Erythroblast (primary cell): ENCODE measurements at regions not wholly inside any gene's neighbourhood (a gene's known extent, or its start where the extent isn't known, plus 50 kb on each side); places are given as distances from the start of the nearest gene placed in this dataset.

Experiments used
- DNase-seq, 2 experiments: peaks; one replicate each; lab custom pipeline; 2025; lab: John Stamatoyannopoulos, UW
- GATA1 ChIP-seq: IDR thresholded peaks from 2 replicates; pipeline ENCODE4 v1.6.1; 2011; ENCODE audit warnings: low read depth, mild to moderate bottlenecking, control low read depth, low read length, moderate library complexity
- POLR2A ChIP-seq: IDR thresholded peaks from 2 replicates; pipeline ENCODE4 v1.6.1; 2011; ENCODE audit warnings: mild to moderate bottlenecking, low read length

DNA sequence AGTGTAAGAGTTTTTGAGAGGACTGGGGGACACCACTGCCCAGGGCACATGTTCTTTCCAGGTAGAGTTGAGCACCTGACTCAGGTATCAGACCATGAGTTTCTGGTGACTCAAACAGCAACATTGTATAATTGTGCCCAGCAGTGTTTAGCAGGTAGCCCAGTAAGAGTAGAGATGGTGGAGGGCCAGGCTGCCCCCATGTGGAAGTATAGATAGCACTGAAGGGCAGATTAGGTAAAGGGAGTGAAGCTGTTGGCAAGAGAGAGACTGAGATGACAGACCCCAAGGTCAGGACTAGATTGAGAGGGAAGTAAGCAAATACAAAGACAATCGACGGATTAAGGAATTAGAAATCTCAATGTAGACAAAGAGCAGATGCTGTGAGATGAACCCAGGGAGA is 74.6 kb downstream of the TRIM42 start:
- TF ChIP-seq GATA1: no peak
- TF ChIP-seq POLR2A: no peak

DNA sequence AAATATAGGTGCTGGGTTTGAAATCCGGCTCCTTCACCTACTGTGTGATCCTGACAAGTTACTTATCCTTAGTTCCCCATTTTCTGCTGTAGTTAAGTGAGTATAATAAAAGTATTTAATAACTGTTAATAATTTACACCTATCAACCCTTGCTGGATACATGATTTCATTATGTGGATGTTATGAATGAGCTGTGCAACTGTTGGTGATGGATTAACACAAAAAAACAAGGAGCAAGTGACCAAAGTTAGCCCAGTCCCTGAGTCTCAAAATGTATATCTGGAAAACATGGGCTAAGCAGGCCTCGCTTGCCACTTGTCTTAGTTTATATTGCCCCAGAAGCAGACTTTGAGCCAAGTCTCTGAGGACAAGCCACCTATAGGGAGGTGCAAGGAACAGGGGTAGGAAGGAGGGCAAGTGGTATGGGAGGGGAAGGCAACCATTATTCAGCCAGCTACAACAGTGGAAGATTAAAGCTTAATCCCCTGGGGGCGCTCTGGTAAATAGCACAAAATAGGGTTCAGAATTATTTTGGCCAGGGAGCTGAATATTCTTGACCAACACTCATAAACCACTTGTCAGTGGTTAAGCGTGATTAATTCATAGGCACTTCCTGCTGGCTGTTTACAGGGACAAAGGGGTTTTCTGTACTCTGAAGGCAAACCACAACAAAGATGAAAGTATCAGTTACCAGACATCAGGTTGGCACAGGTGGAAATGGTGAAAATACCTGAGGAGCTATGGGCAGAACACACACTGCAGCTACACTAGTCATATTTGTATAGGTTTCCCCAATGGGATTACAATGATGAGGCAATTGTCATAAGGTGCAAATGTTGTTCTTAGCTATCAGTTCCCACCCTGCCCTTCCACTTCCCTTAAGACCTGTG is 76.2 kb downstream of the TRIM42 start:
- DNase-seq: no peak
- TF ChIP-seq POLR2A (no peak), GATA1 (no peak)

More for the DNA sequence above, 74.6 kb downstream of the TRIM42 start:
- DNase-seq: no peak

DNA sequence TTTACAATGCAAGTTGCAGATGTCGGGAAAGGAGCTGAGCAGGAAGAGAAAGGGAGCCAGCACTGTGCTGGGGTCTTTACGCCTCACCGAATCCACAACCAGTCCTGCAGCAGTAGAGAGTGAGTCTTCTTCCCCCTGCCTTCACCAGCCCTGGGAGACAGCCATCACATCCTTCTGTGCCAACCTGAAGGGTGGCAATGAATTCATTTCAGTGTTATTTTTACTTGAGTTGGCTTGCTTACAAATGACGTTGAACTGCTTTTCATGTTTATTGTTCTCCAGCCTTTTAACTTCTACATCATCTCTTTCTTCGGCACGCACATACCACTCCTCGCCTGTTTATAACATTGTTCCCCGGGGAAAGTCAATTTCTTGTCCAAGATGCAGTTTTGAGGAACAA is 77.1 kb downstream of the TRIM42 start:
- DNase-seq: no peak
- TF ChIP-seq GATA1 (no peak), POLR2A (no peak)

DNA sequence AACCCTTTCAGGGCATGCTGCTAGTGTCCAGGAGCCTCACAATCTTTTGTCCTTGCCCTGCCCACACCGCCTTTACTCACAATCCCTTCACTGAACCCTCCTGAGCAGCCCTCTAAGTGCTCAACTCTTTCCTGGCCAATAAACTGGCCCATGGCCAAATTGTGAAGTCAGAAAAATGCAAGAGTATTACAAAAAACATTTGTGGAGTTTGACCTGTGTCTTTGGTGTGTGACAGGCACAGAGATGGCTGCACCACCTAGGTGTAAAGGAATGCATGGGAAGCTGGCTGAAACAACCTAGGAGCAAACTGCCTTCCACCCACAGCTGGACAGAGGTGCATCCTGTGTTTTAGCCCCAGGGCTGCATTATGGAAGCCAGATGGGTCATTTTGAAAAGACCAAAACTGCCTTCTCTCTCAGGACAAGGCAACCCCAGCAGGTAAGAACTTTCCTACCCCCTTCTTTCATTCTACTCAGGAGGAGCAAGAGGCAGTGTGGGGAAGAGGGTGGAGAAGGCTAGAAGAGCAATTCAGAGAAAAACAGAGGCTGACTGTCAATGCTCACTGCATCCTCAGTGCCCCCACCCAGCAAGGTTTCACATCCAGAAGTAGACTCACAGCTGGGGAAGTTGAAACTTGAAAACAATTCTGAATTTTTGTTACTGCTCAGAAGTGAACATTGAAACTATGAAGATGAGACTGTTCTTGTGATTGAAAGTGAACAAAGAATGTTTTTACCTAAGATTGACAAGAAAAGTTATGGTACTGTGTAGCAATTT is 78.6 kb downstream of the TRIM42 start:
- TF ChIP-seq POLR2A: no peak
- TF ChIP-seq GATA1: no peak
- no peak for DNase-seq

DNA sequence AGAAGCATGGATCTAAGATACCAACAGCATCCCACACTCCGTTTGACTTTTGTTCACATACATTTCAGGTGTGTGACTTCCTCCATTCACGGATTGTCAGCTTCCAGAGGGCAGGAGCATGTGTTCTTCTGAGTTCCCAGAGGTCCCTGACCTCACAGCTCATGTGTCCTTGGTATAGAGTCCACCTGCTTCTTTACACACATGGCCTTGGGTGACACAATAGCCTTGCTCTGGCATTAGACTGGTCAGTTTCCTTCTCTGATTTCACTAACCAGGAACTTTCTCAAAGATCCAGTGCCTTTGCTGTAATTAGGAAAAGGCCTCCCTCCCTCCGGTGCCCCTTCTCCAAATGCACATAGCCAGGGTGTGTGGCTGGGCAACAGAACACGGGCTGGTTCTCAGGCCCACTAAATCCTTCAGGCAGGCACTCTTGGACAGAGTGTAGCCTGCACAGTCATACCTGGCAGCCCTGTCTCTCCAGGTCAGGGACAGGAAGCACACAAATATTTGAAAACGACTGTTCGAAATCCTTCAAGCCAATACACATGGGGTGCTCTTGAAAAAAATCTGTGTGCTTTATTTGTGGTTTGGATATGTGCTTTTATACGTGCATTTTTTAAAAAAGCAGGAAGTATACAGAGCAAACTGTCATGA is 81.1 kb downstream of the TRIM42 start:
- TF ChIP-seq POLR2A (no peak), GATA1 (no peak)
- no peak for DNase-seq

DNA sequence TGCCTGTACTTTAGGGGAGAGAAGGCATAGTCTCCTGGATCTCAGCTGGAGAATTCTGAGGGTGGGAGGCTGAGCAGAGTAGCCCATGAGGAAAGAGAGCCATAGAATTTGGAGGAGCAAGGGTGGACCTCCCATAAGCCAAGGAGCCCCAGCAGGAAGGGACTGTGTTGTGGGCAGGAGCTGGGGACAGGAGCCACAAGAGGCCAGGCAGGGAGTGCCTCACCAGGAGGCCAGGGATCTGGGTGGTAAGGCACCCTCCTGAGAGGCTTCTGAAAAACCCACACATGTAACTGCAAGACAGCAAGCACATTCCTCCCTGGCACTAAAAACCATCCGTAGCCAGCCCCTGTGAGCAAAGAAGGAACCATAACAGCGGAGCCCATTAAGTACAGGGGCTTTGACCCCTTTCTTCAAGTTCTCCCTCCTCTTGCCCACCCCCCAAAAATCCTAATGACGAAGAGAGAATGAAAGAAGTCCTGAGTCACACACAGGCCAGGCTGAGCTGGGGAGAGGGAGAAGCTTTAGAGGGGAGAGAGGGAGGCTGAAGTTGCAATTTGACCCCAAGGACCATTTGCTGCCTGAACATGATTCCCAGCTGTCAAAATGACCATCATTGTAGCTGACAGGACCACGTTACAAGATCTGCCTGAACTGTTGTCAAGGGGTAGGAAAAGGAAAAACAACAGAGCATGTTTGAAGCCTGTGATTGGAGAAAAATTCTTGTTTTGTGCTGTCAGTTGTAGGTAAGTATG is 82.6 kb downstream of the TRIM42 start:
- DNase-seq: no peak
- TF ChIP-seq POLR2A (no peak), GATA1 (no peak)

DNA sequence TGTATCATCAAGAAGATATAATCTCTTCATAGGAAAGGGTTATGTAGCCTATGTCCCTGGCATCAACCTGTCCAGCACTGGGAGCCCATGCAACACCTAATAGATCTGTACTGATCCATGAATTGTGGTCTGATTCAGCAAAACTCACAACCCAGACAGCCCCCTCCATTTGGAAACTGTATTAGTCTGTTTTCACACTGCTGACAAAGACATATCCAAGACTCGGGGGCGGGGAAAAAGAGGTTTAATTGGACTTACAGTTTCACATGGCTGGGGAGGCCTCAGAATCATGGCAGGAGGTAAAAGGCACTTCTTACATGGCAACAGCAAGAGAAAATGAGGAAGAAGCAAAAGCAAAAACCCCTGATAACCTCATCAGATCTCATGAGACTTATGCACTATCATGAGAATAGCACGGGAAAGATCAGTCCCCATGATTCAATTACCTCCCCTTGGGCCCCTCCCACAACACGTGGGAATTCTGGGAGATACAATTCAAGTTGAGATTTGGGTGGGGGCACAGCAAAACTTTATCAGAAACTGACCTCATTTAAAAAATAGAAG is 83.3 kb downstream of the TRIM42 start:
- DNase-seq: no peak
- TF ChIP-seq POLR2A: no peak
- no peak for TF ChIP-seq GATA1

DNA sequence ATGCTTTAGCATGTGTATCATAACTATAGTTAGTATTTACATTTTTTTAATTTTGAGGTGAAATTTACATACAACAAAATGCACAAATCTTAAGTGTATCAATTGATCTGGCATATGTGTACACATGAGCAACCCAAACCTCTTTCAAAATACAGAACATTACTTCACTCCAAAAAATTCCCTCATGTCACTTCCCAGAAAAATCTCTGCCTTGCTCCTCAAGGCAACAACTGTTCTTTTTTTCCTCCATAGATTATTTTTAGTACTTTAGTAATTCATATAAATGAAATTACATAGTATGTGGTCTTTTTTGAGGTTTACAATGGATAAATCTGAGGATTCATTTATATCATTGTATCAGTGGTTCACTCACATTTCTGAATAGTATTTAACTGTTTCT is 84.9 kb downstream of the TRIM42 start:
- DNase-seq: no peak

DNA sequence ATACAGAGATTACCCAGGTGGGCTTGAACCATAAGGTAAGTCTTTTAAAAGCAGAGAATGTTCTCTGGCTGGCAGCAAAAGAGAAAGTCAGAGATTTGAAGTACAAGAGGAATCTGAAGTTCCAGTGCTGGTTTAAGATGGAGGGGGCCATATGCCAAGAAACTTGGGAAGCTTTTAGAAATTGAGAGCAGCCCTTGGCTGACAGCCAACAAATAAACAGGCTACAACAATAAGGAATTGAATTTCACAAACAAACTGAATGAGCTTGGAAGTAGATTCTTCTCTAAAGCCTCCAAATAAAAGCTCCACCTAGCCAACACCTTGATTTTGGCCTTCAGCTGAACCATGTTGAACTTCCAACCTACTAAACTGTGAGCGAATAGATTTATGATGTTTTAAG is 85.7 kb downstream of the TRIM42 start:
- no peak for TF ChIP-seq POLR2A
- TF ChIP-seq GATA1: no peak
- no peak for DNase-seq

More for the DNA sequence above, 84.9 kb downstream of the TRIM42 start:
- no peak for TF ChIP-seq POLR2A
- no peak for TF ChIP-seq GATA1

DNA sequence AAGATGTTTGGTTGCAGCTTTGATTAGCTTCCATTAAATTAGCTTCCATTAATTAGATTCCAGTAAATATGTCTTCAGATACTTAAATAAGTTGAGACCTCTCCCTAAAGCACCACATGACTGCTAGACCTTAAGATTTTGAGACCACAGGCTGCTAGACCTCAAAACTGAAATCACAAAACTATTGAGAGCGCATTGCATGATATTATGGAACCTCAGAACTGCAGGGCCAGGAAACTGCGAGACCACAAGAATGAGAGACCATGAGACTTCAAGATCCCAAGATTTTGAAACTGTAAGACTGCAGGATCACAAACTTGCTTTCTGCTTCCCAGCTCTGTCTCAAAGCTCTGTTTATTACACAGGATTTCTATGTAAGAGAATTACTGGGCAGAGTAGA is 87.4 kb downstream of the TRIM42 start:
- no peak for DNase-seq

DNA sequence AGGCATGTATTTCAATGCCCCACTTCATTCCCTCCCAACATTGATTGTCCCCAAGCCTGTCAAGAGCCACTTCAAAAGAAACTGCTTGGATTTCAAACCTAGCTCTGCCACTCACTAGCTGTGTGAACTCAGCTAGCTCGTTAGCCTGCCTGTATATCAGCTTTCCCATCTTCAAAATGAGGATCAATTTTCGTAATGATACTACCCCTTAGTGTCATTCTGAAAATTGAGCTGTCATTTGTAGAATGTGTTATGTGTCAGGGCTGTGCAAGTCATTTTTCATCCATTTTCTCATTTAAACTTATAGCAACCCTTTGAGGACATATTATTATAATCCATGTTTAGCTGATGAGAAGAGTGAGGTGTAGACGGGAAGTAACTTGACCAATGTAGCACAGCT is 88.6 kb downstream of the TRIM42 start:
- TF ChIP-seq GATA1 (no peak), POLR2A (no peak)
- DNase-seq: no peak

More for the DNA sequence above, 87.4 kb downstream of the TRIM42 start:
- TF ChIP-seq POLR2A (no peak), GATA1 (no peak)

DNA sequence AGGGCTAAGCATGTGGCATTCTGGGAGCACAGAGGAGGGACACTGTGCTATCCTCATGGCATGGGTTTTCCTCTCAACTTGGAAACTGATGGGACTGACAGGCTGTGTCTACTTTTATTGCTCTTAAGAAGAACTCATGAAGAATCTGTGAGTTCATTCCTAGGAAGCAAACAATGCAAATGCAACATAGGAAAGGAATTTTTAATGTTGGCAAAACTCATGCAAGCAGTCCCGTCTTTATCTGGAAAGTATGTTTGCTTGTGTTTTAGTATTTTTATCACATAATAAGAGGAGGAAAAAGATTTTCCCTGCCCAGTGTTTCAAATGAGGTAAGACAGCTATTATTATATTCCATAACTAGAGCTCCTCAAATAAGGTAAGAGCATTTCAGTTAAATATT is 89.7 kb downstream of the TRIM42 start:
- DNase-seq: no peak
- TF ChIP-seq GATA1 (no peak), POLR2A (no peak)

DNA sequence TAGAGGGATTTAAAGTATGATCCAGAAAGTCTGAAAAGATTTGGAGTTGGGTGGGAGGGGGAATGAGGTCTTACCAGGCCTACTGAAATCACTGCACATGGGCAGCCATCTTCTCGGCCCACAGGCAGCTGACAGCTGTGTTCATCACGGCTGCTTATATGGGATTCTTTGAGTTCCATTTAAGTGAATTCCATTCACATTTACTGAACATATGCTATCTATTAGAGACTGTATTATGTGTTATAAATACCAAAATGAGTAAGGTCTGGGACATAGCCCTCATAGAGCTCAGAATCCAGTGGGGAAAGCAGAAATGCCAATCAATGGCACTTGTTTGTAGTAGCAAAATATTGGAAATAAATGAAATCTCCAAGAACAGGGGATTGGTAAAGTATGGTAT is 91.1 kb downstream of the TRIM42 start:
- TF ChIP-seq POLR2A (no peak), GATA1 (no peak)
- no peak for DNase-seq
